Mesenchymal stem cell (in vitro differentiated cells and primary cell): ENCODE measurements at regions not wholly inside any gene's neighbourhood (a gene's known extent, or its start where the extent isn't known, plus 50 kb on each side); places are given as distances from the start of the nearest gene placed in this dataset.
A peak's percentile ranks its signal among the peaks of the same experiment; 100 is the strongest.

Experiments used
- DNase-seq: peaks from one replicate; pipeline ENCODE4 v3.0.0-alpha.2; 2013
- H2AFZ ChIP-seq: one replicate; pipeline ENCODE4 v1.6.1; 2013; ENCODE audit warnings: low read depth, mild to moderate bottlenecking, control low read depth, inconsistent platforms, low read length, moderate library complexity
- H2AK5ac ChIP-seq: 2 replicates; pipeline ENCODE4 v1.6.1; 2013; ENCODE audit warnings: low read length, moderate library complexity, mild to moderate bottlenecking, inconsistent platforms; ENCODE audit not compliant: severe bottlenecking
- H2BK120ac ChIP-seq: one replicate; pipeline ENCODE4 v1.6.1; 2013; ENCODE audit warnings: low read depth, mild to moderate bottlenecking, inconsistent platforms, low read length, moderate library complexity
- H2BK12ac ChIP-seq, 2 experiments: one replicate each; pipeline ENCODE4 v1.6.1; 2013; ENCODE audit warnings: inconsistent platforms in 2 of 2, low read length in 2 of 2, mild to moderate bottlenecking in 2 of 2, moderate library complexity in 2 of 2, control low read depth in 1 of 2
- H2BK15ac ChIP-seq: one replicate; pipeline ENCODE4 v1.6.1; 2013; ENCODE audit warnings: mild to moderate bottlenecking, low read depth, inconsistent platforms; ENCODE audit not compliant: poor library complexity, severe bottlenecking
- H2BK5ac ChIP-seq: 2 replicates; pipeline ENCODE4 v1.6.1; 2013; ENCODE audit warnings: low read depth, mild to moderate bottlenecking, low read length, control low read depth, inconsistent platforms; ENCODE audit not compliant: poor library complexity, severe bottlenecking
- H3K14ac ChIP-seq, 2 experiments: one replicate each; pipeline ENCODE4 v1.6.1; 2013; ENCODE audit warnings: inconsistent platforms in 2 of 2, low read length in 2 of 2, control low read depth in 1 of 2, mild to moderate bottlenecking in 1 of 2, moderate library complexity in 1 of 2
- H3K18ac ChIP-seq, 2 experiments: one replicate each; pipeline ENCODE4 v1.6.1; 2013; ENCODE audit warnings: inconsistent platforms in 2 of 2, low read length in 2 of 2, control low read depth in 1 of 2, low read depth in 1 of 2, mild to moderate bottlenecking in 1 of 2
- H3K23ac ChIP-seq, 2 experiments: one replicate each; pipeline ENCODE4 v1.6.1; 2013; ENCODE audit warnings: inconsistent platforms in 2 of 2, low read length in 2 of 2, mild to moderate bottlenecking in 2 of 2, moderate library complexity in 2 of 2, control low read depth in 1 of 2
- H3K27ac ChIP-seq: 2 replicates; pipeline ENCODE4 v1.5.1; 2013; ENCODE audit warnings: mild to moderate bottlenecking, moderate library complexity, low read length, control low read depth, inconsistent platforms; ENCODE audit not compliant: poor library complexity, severe bottlenecking
- H3K27me3 ChIP-seq, 2 experiments: 2 replicates each; pipeline versions ENCODE4 v1.6.1 to v1.7.0; 2013; ENCODE audit warnings: low read length in 2 of 2, mild to moderate bottlenecking in 2 of 2, moderate library complexity in 2 of 2, control low read depth in 1 of 2, inconsistent platforms in 1 of 2; ENCODE audit not compliant: control insufficient read depth in 1 of 2, insufficient read depth in 1 of 2
- H3K36me3 ChIP-seq, 2 experiments: 2 replicates each; pipeline versions ENCODE4 v1.6.1 to v1.7.0; 2013; ENCODE audit warnings: low read length in 2 of 2, control low read depth in 1 of 2, inconsistent platforms in 1 of 2, low read depth in 1 of 2, mild to moderate bottlenecking in 1 of 2; ENCODE audit not compliant: insufficient read depth in 2 of 2, control insufficient read depth in 1 of 2
- H3K4ac ChIP-seq, 2 experiments: one replicate each; pipeline ENCODE4 v1.6.1; 2013; ENCODE audit warnings: inconsistent platforms in 2 of 2, low read length in 2 of 2, mild to moderate bottlenecking in 2 of 2, moderate library complexity in 2 of 2, control low read depth in 1 of 2, low read depth in 1 of 2
- H3K4me1 ChIP-seq: 2 replicates; pipeline ENCODE4 v1.6.1; 2013; ENCODE audit warnings: low read depth, low read length, control low read depth; ENCODE audit not compliant: control insufficient read depth, insufficient read depth
- H3K4me2 ChIP-seq: 2 replicates; pipeline ENCODE4 v1.6.1; 2013; ENCODE audit warnings: low read length, mild to moderate bottlenecking, inconsistent platforms; ENCODE audit not compliant: poor library complexity, severe bottlenecking
- H3K4me3 ChIP-seq, 2 experiments: 2 replicates each; pipeline versions ENCODE4 v1.5.1 to v1.7.0; 2013; ENCODE audit warnings: low read length in 2 of 2, mild to moderate bottlenecking in 2 of 2, control low read depth in 1 of 2, low read depth in 1 of 2; ENCODE audit not compliant: insufficient read depth in 1 of 2
- H3K79me1 ChIP-seq: replicated peaks from 2 replicates; pipeline ENCODE4 v1.6.1; 2013; ENCODE audit warnings: mild to moderate bottlenecking, control low read depth, low read length, inconsistent platforms; ENCODE audit not compliant: poor library complexity, severe bottlenecking
- H3K9ac ChIP-seq: 2 replicates; pipeline ENCODE4 v1.7.0; 2013; ENCODE audit warnings: mild to moderate bottlenecking, low read length, moderate library complexity
- H3K9me3 ChIP-seq: 2 replicates; pipeline ENCODE4 v1.7.0; 2013; ENCODE audit warnings: mild to moderate bottlenecking, low read length; ENCODE audit not compliant: control insufficient read depth
- H4K8ac ChIP-seq: one replicate; pipeline ENCODE4 v1.6.1; 2013; ENCODE audit warnings: inconsistent platforms, mild to moderate bottlenecking, low read length, moderate library complexity
- H4K91ac ChIP-seq: one replicate; pipeline ENCODE4 v1.6.1; 2013; ENCODE audit warnings: mild to moderate bottlenecking, low read length, inconsistent platforms
- WGBS: methylation state at CpG from one replicate; pipeline ENCODE4 v1.1.7; 2013; ENCODE audit warnings: mixed read lengths; 5-methylcytosine and 5-hydroxymethylcytosine counted together

- no peak overlapping the region for H2BK120ac ChIP-seq
- no peak overlapping the region for H3K4ac ChIP-seq
- no peak for DNase-seq
- H3K79me1 ChIP-seq = no peaks in the 10 kb centered on the region
- no peak overlapping the region for H4K91ac ChIP-seq
- H3K9me3 ChIP-seq = no peaks in the 10 kb centered on the region
- no peak overlapping the region for H3K9ac ChIP-seq
- H4K8ac ChIP-seq = no peak overlapping the region
- H3K4me2 ChIP-seq = no peak overlapping the region
- no peak overlapping the region for H2AK5ac ChIP-seq
- H3K14ac ChIP-seq = no peak overlapping the region
- no peak overlapping the region for H3K18ac ChIP-seq
- no peak overlapping the region for H2AFZ ChIP-seq
- no peak overlapping the region for H3K23ac ChIP-seq
- H3K4me3 ChIP-seq = no peak overlapping the region
- H3K4me1 ChIP-seq = peaks cover 3% of the 10 kb centered on the region
- H2BK15ac ChIP-seq = no peak overlapping the region
- no peak overlapping the region for H3K27ac ChIP-seq
- no peak overlapping the region for H2BK5ac ChIP-seq
- H3K36me3 ChIP-seq = no peaks in the 10 kb centered on the region
- H2BK12ac ChIP-seq = no peak overlapping the region
- H3K27me3 ChIP-seq = no peaks in the 10 kb centered on the region
Measured at GRCh38 chr4:126890383-126890782, 742.4 kb upstream of the INTU start.

DNA sequence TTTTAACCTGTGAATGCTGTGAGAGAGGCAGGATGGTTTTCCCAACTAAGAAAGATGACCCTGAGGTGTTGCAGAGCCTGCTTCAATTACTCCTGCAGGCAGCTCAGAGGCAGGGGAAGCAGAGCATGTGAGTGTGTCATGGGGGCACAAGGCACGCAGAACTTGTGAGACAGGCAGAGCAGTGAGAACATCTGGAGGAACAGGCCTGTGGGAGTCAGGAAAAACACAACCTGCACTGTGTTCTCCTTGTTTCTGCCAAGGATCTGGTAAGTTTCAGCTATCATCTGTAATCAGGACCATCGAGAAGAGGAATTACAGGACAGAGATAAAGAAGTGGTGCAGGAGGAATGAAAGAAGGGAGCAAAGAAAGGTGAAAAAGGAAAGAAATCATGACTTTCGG is 741.8 kb upstream of the INTU start:
- H3K27ac ChIP-seq = no peak overlapping the region
- 38% methylated on average over 3 of the region's 3 CpGs for WGBS

DNA sequence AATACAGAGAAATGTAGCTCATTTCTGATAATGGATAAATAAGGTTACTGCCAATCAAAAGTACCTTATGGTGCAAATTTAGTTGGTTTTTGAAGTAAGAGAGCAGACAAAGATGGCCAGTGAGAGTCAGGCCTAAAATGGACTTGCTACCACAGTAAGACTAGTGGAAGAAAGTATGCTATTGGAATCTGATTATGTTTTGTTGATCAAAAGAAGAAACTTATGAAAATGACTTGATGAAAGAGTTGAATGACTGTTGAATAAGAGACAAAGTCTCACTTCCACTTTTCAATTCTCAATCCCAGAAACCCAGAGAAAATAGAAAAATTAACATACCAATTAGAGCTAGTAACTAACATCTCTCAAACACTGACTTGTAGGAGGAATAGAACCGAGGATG is 737.8 kb upstream of the INTU start:
- Histone ChIP-seq H4K91ac (no peak overlapping the region), H2AFZ (no peak overlapping the region), H2AK5ac (no peak overlapping the region), H3K79me1 (no peaks in the 10 kb centered on the region), H3K4me1 (peaks cover 3% of the 10 kb centered on the region), H3K18ac (no peak overlapping the region), H4K8ac (no peak overlapping the region), H2BK15ac (no peak overlapping the region), H2BK5ac (no peak overlapping the region), H3K4me3 (no peak overlapping the region), H2BK12ac (no peak overlapping the region), H3K14ac (no peak overlapping the region), H3K27me3 (no peaks in the 10 kb centered on the region), H3K27ac (no peak overlapping the region), H3K36me3 (no peaks in the 10 kb centered on the region), H3K4me2 (no peak overlapping the region), H3K23ac (no peak overlapping the region), H3K4ac (no peak overlapping the region), H2BK120ac (no peak overlapping the region), H3K9me3 (no peaks in the 10 kb centered on the region), H3K9ac (no peak overlapping the region)
- DNase-seq = no peak
- no CpG with 5 or more reads among the region's 1 CpG for WGBS

More for the DNA sequence above, 741.8 kb upstream of the INTU start:
- Histone ChIP-seq H3K4ac (no peak overlapping the region), H3K14ac (no peak overlapping the region), H2BK5ac (no peak overlapping the region), H3K79me1 (no peaks in the 10 kb centered on the region), H2AFZ (no peak overlapping the region), H2BK15ac (no peak overlapping the region), H2AK5ac (no peak overlapping the region), H3K27me3 (no peaks in the 10 kb centered on the region), H4K91ac (no peak overlapping the region), H3K18ac (no peak overlapping the region), H4K8ac (peak overlapping the region; percentile 52), H3K9ac (no peak overlapping the region), H2BK120ac (no peak overlapping the region), H3K9me3 (no peaks in the 10 kb centered on the region), H3K23ac (no peak overlapping the region), H3K4me2 (no peak overlapping the region), H3K36me3 (no peaks in the 10 kb centered on the region), H2BK12ac (peak overlapping the region in 1 of 2 experiments; percentile 33), H3K4me3 (no peak overlapping the region), H3K4me1 (peaks cover 3% of the 10 kb centered on the region)
- DNase-seq = peak; percentile 48

DNA sequence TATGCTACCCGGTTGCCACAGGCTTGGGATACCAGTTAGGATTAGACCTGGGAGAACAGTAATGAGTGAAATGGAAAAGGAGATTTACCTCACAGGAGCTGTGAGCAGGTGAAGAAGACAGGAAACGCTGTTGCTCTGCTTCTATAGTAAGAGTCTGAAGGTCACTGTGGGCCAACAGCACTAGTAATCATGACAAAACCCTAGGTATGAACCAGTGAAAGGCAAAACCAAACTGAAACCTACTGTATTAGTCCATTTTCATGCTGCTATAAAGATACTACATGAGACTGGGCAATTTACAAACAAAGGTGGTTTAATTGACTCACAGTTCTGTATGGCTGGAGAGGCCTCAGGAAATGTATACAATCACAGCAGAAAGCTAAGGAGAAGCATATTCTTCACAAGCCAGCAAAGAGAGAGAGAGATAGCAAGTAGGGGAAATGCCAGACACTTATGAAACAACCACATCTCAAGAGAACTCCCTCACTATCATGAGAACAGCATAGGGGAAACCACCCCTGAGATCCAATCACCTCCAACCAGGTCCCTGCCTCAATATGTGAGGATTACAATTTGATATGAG is 736.7 kb upstream of the INTU start:
- 93% methylated on average over 2 of the region's 2 CpGs for WGBS
- Histone ChIP-seq H3K4ac (no peak overlapping the region), H3K9me3 (no peaks in the 10 kb centered on the region), H3K36me3 (no peaks in the 10 kb centered on the region), H4K8ac (no peak overlapping the region), H3K79me1 (no peaks in the 10 kb centered on the region), H3K4me1 (peaks cover under 1% of the 10 kb centered on the region), H2AK5ac (peak overlapping the region; percentile 37), H2BK15ac (no peak overlapping the region), H2AFZ (no peak overlapping the region), H4K91ac (no peak overlapping the region), H3K4me2 (no peak overlapping the region), H2BK12ac (no peak overlapping the region), H3K9ac (no peak overlapping the region), H2BK120ac (no peak overlapping the region), H2BK5ac (no peak overlapping the region), H3K14ac (no peak overlapping the region), H3K18ac (no peak overlapping the region), H3K4me3 (no peak overlapping the region), H3K27me3 (no peaks in the 10 kb centered on the region), H3K27ac (no peak overlapping the region), H3K23ac (no peak overlapping the region)
- DNase-seq = peak; percentile 68
